ENCODE measurements at regions not wholly inside any gene's neighbourhood (a gene's known extent, or its start where the extent isn't known, plus 50 kb on each side); places are given as distances from the start of the nearest gene placed in this dataset.

DNA sequence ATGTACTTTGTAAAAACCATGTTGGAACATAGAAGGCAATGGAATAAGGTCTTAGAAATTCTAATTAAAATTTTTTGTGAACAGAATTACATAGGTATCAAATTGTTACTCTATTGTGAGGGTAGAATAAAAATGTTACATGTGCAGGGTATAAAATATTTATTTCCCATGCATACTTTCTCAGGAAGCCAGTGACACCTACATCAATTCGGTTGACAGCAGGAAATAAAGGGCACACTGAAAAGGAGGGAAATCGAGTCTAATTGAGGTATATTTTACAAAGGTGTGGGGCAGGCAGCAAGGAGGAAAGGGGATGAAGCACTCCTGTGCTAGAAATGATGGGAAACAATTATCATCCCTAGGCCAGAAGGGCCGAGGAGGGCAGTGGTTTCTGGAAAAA lies 244.9 kb downstream of the C7orf25 start:
- H4K20me1 ChIP-seq (ENCODE audit: control insufficient read depth, insufficient read depth, insufficient read length): no peaks in the 10 kb centered on the region
- no peak overlapping the region for H2BK15ac ChIP-seq (ENCODE audit: low read depth, low read length)
- H3K23ac ChIP-seq (ENCODE audit: insufficient read length, low read depth, low read length): no peak overlapping the region
- no peak overlapping the region for H3T11ph ChIP-seq (ENCODE audit: low read length)
- no peak overlapping the region for H4K8ac ChIP-seq (replicated peaks; ENCODE audit: insufficient read length, low read depth, low read length)
- H3K14ac ChIP-seq (ENCODE audit: insufficient read depth, low read length): no peak overlapping the region
- H3K4ac ChIP-seq (ENCODE audit: low read depth, low read length): no peak overlapping the region
- TF ChIP-seq, protein P1, sequence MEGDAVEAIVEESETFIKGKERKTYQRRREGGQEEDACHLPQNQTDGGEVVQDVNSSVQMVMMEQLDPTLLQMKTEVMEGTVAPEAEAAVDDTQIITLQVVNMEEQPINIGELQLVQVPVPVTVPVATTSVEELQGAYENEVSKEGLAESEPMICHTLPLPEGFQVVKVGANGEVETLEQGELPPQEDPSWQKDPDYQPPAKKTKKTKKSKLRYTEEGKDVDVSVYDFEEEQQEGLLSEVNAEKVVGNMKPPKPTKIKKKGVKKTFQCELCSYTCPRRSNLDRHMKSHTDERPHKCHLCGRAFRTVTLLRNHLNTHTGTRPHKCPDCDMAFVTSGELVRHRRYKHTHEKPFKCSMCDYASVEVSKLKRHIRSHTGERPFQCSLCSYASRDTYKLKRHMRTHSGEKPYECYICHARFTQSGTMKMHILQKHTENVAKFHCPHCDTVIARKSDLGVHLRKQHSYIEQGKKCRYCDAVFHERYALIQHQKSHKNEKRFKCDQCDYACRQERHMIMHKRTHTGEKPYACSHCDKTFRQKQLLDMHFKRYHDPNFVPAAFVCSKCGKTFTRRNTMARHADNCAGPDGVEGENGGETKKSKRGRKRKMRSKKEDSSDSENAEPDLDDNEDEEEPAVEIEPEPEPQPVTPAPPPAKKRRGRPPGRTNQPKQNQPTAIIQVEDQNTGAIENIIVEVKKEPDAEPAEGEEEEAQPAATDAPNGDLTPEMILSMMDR (conservative IDR thresholded peaks at IDR 0.05): no peak
- no peak overlapping the region for H4K91ac ChIP-seq (ENCODE audit: insufficient read length, low read depth, low read length)
- no peaks in the 10 kb centered on the region for H3K27me3 ChIP-seq (ENCODE audit: insufficient read depth, low read length)
- no peaks in the 10 kb centered on the region for H3K4me1 ChIP-seq (ENCODE audit: insufficient read depth, low read length)
- H3K9me3 ChIP-seq (ENCODE audit: control insufficient read depth, low read depth, low read length): peaks cover 6% of the 10 kb centered on the region
- no peak overlapping the region for H3K4me2 ChIP-seq (ENCODE audit: insufficient read depth, insufficient read length, low read length)
- H3K36me3 Mint-ChIP-seq (ENCODE audit: insufficient read depth in 1 of 3, low read depth in 3 of 3): peaks cover 5 to 18% (median 14%) of the 10 kb centered on the region in 3 experiments; a peak in 5 of 7 replicates
- H3K9ac ChIP-seq (ENCODE audit: extremely low read depth, insufficient read length, low read length): no peak overlapping the region
- WGBS (ENCODE audit: extremely low coverage, insufficient read length, low lambda C conversion rate): no CpG with 5 or more reads among the region's 3 CpGs
- no peaks in the 10 kb centered on the region; a peak in 1 of 4 replicates for H3K4me1 Mint-ChIP-seq
- no peak overlapping the region for H2BK12ac ChIP-seq (ENCODE audit: insufficient read length, low read depth, low read length)
- no peak overlapping the region for H3K56ac ChIP-seq (ENCODE audit: insufficient read length, low read depth, low read length)
- H4K5ac ChIP-seq (ENCODE audit: insufficient read length, low read depth, low read length): no peak overlapping the region
- no peak overlapping the region for H2BK20ac ChIP-seq (ENCODE audit: low read depth, low read length, poor library complexity, severe bottlenecking)
- no peak overlapping the region for H3K18ac ChIP-seq (ENCODE audit: insufficient read length, low read depth, low read length)
- H2BK5ac ChIP-seq (ENCODE audit: insufficient read length, low read length): no peak overlapping the region
- H3K27me3 Mint-ChIP-seq (ENCODE audit: low read depth): no peaks in the 10 kb centered on the region
- H3K27ac Mint-ChIP-seq: no peak overlapping the region
- H3K79me1 ChIP-seq (ENCODE audit: insufficient read depth, low read depth, low read length, poor library complexity, severe bottlenecking): no peaks in the 10 kb centered on the region
- H2AFZ ChIP-seq (ENCODE audit: low read length): no peak overlapping the region
- no peak overlapping the region for H3K27ac ChIP-seq (ENCODE audit: insufficient read length, low read depth, low read length)
- H3K23me2 ChIP-seq (ENCODE audit: insufficient read length, low read depth, low read length, poor library complexity, severe bottlenecking): no peaks in the 10 kb centered on the region
- no peak for DNase-seq
- no peaks in the 10 kb centered on the region for H3K79me2 ChIP-seq (ENCODE audit: insufficient read depth, low read length)
- no peak overlapping the region for H3K4me3 Mint-ChIP-seq
- peaks cover 14 to 17% of the 10 kb centered on the region in 2 experiments for H3K9me3 Mint-ChIP-seq
- H2BK120ac ChIP-seq (ENCODE audit: low read depth, low read length, poor library complexity, severe bottlenecking): no peak overlapping the region
- H2AK5ac ChIP-seq (ENCODE audit: insufficient read length, low read length): no peak overlapping the region
